ENCODE measurements at regions not wholly inside any gene's neighbourhood (a gene's known extent, or its start where the extent isn't known, plus 50 kb on each side); places are given as distances from the start of the nearest gene placed in this dataset.
A peak's percentile ranks its signal among the peaks of the same experiment; 100 is the strongest.
"Not testable (repeated sequence)": the region's sequence is repeated elsewhere in the genome, so short reads cannot be mapped to it uniquely, and the experiment has no call there.

- no peak overlapping the region for H3K27ac Mint-ChIP-seq
- H3K4me3 Mint-ChIP-seq: no peak overlapping the region
- H3K9me3 Mint-ChIP-seq: peaks cover 26% of the 10 kb centered on the region
- no peaks in the 10 kb centered on the region for H3K36me3 Mint-ChIP-seq (ENCODE audit: low read depth)
- H3K27me3 Mint-ChIP-seq (ENCODE audit: insufficient read depth): no peaks in the 10 kb centered on the region; the same call in 1 of the 2 replicates
- DNase-seq: peak; percentile 46
- no peaks in the 10 kb centered on the region for H3K4me1 Mint-ChIP-seq (ENCODE audit: low read depth)
- TF ChIP-seq CTCF (IDR thresholded peaks at IDR 0.05): peak; percentile 84
Measured at GRCh38 chr1:88595355-88596002, 88.6 kb upstream of the PKN2 start.

- H3K4me1 Mint-ChIP-seq (ENCODE audit: low read depth); H3K27ac Mint-ChIP-seq; H3K36me3 Mint-ChIP-seq (ENCODE audit: low read depth); DNase-seq; H3K4me3 Mint-ChIP-seq; H3K27me3 Mint-ChIP-seq (ENCODE audit: insufficient read depth): not testable (repeated sequence)
- H3K9me3 Mint-ChIP-seq: peaks cover 26% of the 10 kb centered on the region
Measured at GRCh38 chr1:88597973-88598372, 86.1 kb upstream of the PKN2 start.

GRCh38 chr1:88608139-88608943 lies 75.7 kb upstream of the PKN2 start:
- Mint-ChIP-seq H3K9me3 (no peaks in the 10 kb centered on the region), H3K27me3 (ENCODE audit: insufficient read depth) (peaks cover 7% of the 10 kb centered on the region), H3K36me3 (ENCODE audit: low read depth) (no peaks in the 10 kb centered on the region), H3K4me1 (ENCODE audit: low read depth) (peaks cover 6% of the 10 kb centered on the region), H3K4me3 (no peak overlapping the region), H3K27ac (no peak overlapping the region)
- peak; percentile 81 for TF ChIP-seq CTCF (IDR thresholded peaks at IDR 0.05)
- peak; percentile 2 for DNase-seq

- H3K27ac Mint-ChIP-seq: no peak overlapping the region
- peaks cover 6% of the 10 kb centered on the region; the same call in 1 of the 2 replicates for H3K27me3 Mint-ChIP-seq (ENCODE audit: insufficient read depth)
- no peak overlapping the region for H3K4me3 Mint-ChIP-seq
- no peaks in the 10 kb centered on the region for H3K9me3 Mint-ChIP-seq
- no peak for DNase-seq
- H3K36me3 Mint-ChIP-seq (ENCODE audit: low read depth): no peaks in the 10 kb centered on the region
- no peak for TF ChIP-seq CTCF (IDR thresholded peaks at IDR 0.05)
- peaks cover 6% of the 10 kb centered on the region for H3K4me1 Mint-ChIP-seq (ENCODE audit: low read depth)
Measured at GRCh38 chr1:88609051-88609450, 75.0 kb upstream of the PKN2 start.

GRCh38 chr1:88610687-88611086 lies 73.4 kb upstream of the PKN2 start:
- H3K27me3 Mint-ChIP-seq (ENCODE audit: insufficient read depth): peaks cover 6% of the 10 kb centered on the region; the same call in 1 of the 2 replicates
- H3K4me1 Mint-ChIP-seq (ENCODE audit: low read depth): peaks cover 6% of the 10 kb centered on the region
- no peak for TF ChIP-seq CTCF (IDR thresholded peaks at IDR 0.05)
- H3K4me3 Mint-ChIP-seq: no peak overlapping the region
- no peaks in the 10 kb centered on the region for H3K9me3 Mint-ChIP-seq
- no peak overlapping the region for H3K27ac Mint-ChIP-seq
- no peak for DNase-seq
- H3K36me3 Mint-ChIP-seq (ENCODE audit: low read depth): no peaks in the 10 kb centered on the region

GRCh38 chr1:88612292-88612691 lies 71.8 kb upstream of the PKN2 start:
- H3K4me3 Mint-ChIP-seq: no peak overlapping the region
- no peak for TF ChIP-seq CTCF (IDR thresholded peaks at IDR 0.05)
- no peak for DNase-seq
- H3K9me3 Mint-ChIP-seq: peaks cover 4% of the 10 kb centered on the region; the same call in 1 of the 2 replicates
- no peaks in the 10 kb centered on the region for H3K36me3 Mint-ChIP-seq (ENCODE audit: low read depth)
- no peak overlapping the region for H3K27ac Mint-ChIP-seq
- H3K27me3 Mint-ChIP-seq (ENCODE audit: insufficient read depth): peaks cover 6% of the 10 kb centered on the region; the same call in 1 of the 2 replicates
- H3K4me1 Mint-ChIP-seq (ENCODE audit: low read depth): peaks cover 6% of the 10 kb centered on the region
